Thyroid gland (tissue), 4 donors: ENCODE measurements at regions not wholly inside any gene's neighbourhood (a gene's known extent, or its start where the extent isn't known, plus 50 kb on each side); places are given as distances from the start of the nearest gene placed in this dataset.

Experiments used
- DNase-seq, 2 donors: peaks; one replicate each; pipeline ENCODE4 v3.0.0-alpha.2; 2019
- H3K27ac ChIP-seq, 3 donors: fragments of 200-600 bp; sonication (generic); 1 replicate in 2 of 3; 2 replicates in 1 of 3; pipeline ENCODE4 v1.5.1; 2016 to 2019; ENCODE audit warnings: mild to moderate bottlenecking in 1 of 3, moderate library complexity in 1 of 3
- H3K27me3 ChIP-seq: fragments of 200-600 bp; sonication (generic); one replicate; pipeline ENCODE4 v1.5.1; 2019
- H3K36me3 ChIP-seq, 2 donors: fragments of 200-600 bp; sonication (generic); one replicate each; pipeline ENCODE4 v1.5.1; 2016 to 2019
- H3K4me1 ChIP-seq, 2 donors: fragments of 200-600 bp; sonication (generic); one replicate each; pipeline ENCODE4 v1.5.1; 2017 to 2019
- H3K4me3 ChIP-seq, 3 donors: fragments of 200-600 bp; sonication (generic); replicated peaks in 1 of 3; 1 replicate in 2 of 3; 2 replicates in 1 of 3; pipeline ENCODE4 v1.5.1; 2016; ENCODE audit warnings: mild to moderate bottlenecking in 1 of 3
- H3K9me3 ChIP-seq: fragments of 200-600 bp; sonication (generic); one replicate; pipeline ENCODE4 v1.5.1; 2017
- CTCF ChIP-seq, 6 experiments: fragments of 200-600 bp in 3 of 6; fragments of 450-650 bp in 3 of 6; sonication (generic) in 3 of 6; IDR thresholded peaks; one replicate each; pipeline ENCODE4 v1.5.1; 2016 to 2019; ENCODE audit warnings: antibody characterized with exemption in 6 of 6, mild to moderate bottlenecking in 2 of 6, inconsistent platforms in 1 of 6, moderate library complexity in 1 of 6
- POLR2A ChIP-seq, 2 donors: fragments of 450-650 bp; IDR thresholded peaks; one replicate each; pipeline ENCODE4 v1.6.1; 2017; ENCODE audit warnings: antibody characterized with exemption in 2 of 2, mild to moderate bottlenecking in 2 of 2, moderate library complexity in 1 of 2
- WGBS, 2 donors: methylation state at CpG; one replicate each; pipeline ENCODE4 v1.1.5; 2017; 5-methylcytosine and 5-hydroxymethylcytosine counted together
- intact Hi-C: fragments of 100-400 bp; cut with DNase I; formaldehyde crosslinking; loops from one replicate; pipeline ENCODE4 v1.15.1; 2023

- H3K9me3 ChIP-seq = no peaks in the 10 kb centered on the region
- TF ChIP-seq POLR2A (IDR thresholded peaks at IDR 0.05) = no peak
- TF ChIP-seq CTCF (IDR thresholded peaks at IDR 0.05) = no peak
- 85 to 90% methylated on average over 1 of the region's 1 CpG for WGBS, 2 donors
- no peaks in the 10 kb centered on the region for H3K4me1 ChIP-seq
- DNase-seq = no peak
- no peaks in the 10 kb centered on the region for H3K27me3 ChIP-seq
- no peaks in the 10 kb centered on the region for H3K36me3 ChIP-seq
- intact Hi-C loops = no loop called here
- H3K27ac ChIP-seq = no peak overlapping the region
- H3K4me3 ChIP-seq = no peak overlapping the region
These were observed 269.2 kb downstream of the ACTL7B start for GRCh38 chr9:108586471-108587139.

DNA sequence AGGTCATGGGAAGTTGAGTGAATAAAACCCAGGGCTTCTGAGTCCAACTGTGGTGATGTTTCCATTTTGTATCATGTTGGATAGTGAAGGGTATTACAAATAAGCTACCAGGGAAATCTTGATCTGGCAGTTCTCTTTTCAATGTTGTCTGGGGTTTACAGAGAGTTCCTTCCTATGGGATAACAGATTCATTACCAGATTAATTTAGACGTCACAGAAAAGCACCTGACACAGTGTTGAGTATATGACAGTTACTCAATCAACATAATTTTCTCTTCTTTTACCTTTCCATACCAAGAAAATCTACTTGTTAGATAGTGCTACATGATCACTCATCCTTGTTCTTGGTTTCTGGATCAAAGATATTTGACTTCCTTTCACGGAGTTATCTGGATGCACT, 270.9 kb downstream of the ACTL7B start:
- H3K4me3 ChIP-seq = no peak overlapping the region
- H3K27ac ChIP-seq = no peak overlapping the region
- no peak for DNase-seq
- H3K9me3 ChIP-seq = no peaks in the 10 kb centered on the region
- no peaks in the 10 kb centered on the region for H3K36me3 ChIP-seq
- TF ChIP-seq POLR2A (IDR thresholded peaks at IDR 0.05) = no peak
- TF ChIP-seq CTCF (IDR thresholded peaks at IDR 0.05) = no peak
- 87 to 88% methylated on average over 2 of the region's 2 CpGs for WGBS, 2 donors
- no peaks in the 10 kb centered on the region for H3K27me3 ChIP-seq
- intact Hi-C loops = no loop called here
- H3K4me1 ChIP-seq = no peaks in the 10 kb centered on the region

DNA sequence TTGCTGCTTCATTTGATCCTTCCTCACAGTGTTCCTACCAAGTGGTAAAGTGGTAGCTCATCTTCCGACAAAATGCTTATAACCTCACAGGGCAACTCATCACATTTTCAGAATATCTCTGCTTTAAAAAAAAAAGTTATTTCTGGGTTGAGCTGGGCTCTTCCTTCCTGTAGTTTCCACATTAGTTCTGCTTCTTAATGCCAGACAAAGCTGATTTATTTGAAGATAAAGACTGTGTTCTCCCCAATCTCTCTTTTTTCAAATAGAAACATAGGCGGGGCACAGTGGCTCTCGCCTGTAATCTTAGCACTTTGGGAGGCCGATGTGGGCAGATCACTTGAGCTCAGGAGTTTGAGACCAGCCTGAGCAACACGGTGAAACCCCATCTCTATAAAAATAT, 273.1 kb downstream of the ACTL7B start:
- TF ChIP-seq POLR2A (IDR thresholded peaks at IDR 0.05) (no peak), CTCF (IDR thresholded peaks at IDR 0.05) (no peak)

GRCh38 chr9:108579757-108580439, 275.9 kb downstream of the ACTL7B start:
- no peak overlapping the region for H3K4me3 ChIP-seq
- H3K4me1 ChIP-seq = no peaks in the 10 kb centered on the region
- no peaks in the 10 kb centered on the region for H3K27me3 ChIP-seq
- DNase-seq = no peak
- intact Hi-C loops = no loop called here
- 83 to 92% methylated on average over 6 of the region's 6 CpGs for WGBS, 2 donors
- H3K36me3 ChIP-seq = no peaks in the 10 kb centered on the region
- H3K9me3 ChIP-seq = no peaks in the 10 kb centered on the region
- no peak for TF ChIP-seq POLR2A (IDR thresholded peaks at IDR 0.05)
- no peak for TF ChIP-seq CTCF (IDR thresholded peaks at IDR 0.05)
- no peak overlapping the region for H3K27ac ChIP-seq

More for the DNA sequence above, 273.1 kb downstream of the ACTL7B start:
- H3K9me3 ChIP-seq = no peaks in the 10 kb centered on the region
- H3K27me3 ChIP-seq = no peaks in the 10 kb centered on the region
- intact Hi-C loops = no loop called here
- H3K27ac ChIP-seq = no peak overlapping the region
- no peak for DNase-seq
- 85 to 87% methylated on average over 5 of the region's 5 CpGs for WGBS, 2 donors
- no peaks in the 10 kb centered on the region for H3K4me1 ChIP-seq
- no peak overlapping the region for H3K4me3 ChIP-seq
- no peaks in the 10 kb centered on the region for H3K36me3 ChIP-seq

DNA sequence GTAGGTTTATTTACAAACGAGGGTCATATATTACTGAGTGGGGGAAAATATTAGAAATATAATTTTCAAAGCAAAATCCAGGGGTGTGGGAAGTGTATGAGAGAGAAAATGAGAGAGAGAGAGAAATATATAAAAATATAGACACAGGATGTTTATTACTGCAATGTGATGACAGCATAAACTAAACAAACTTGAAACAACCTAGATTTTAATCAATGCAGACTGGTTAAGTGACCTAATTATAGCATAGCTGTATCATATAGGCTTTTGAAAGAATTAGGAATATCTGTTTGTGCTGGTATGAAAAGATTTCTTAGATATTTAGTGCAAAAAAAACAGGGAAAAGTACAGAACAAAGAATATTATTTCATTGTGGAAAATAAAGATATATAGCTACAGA, 280.5 kb downstream of the ACTL7B start:
- intact Hi-C loops = no loop called here
- no peak for DNase-seq
- no peak for TF ChIP-seq POLR2A (IDR thresholded peaks at IDR 0.05)
- Histone ChIP-seq H3K27ac (no peak overlapping the region), H3K4me1 (no peaks in the 10 kb centered on the region), H3K9me3 (no peaks in the 10 kb centered on the region), H3K27me3 (no peaks in the 10 kb centered on the region), H3K36me3 (no peaks in the 10 kb centered on the region), H3K4me3 (no peak overlapping the region)
- 52 to 66% methylated on average over 1 of the region's 1 CpG for WGBS, 2 donors
